GDM1 (cell line): ENCODE measurements at regions not wholly inside any gene's neighbourhood (a gene's known extent, or its start where the extent isn't known, plus 50 kb on each side); places are given as distances from the start of the nearest gene placed in this dataset.
"Not testable (repeated sequence)": the region's sequence is repeated elsewhere in the genome, so short reads cannot be mapped to it uniquely, and the experiment has no call there.

ENCODE experiments used
- DNase-seq: peaks from one replicate; lab custom pipeline; 2025; lab: John Stamatoyannopoulos, UW

DNA sequence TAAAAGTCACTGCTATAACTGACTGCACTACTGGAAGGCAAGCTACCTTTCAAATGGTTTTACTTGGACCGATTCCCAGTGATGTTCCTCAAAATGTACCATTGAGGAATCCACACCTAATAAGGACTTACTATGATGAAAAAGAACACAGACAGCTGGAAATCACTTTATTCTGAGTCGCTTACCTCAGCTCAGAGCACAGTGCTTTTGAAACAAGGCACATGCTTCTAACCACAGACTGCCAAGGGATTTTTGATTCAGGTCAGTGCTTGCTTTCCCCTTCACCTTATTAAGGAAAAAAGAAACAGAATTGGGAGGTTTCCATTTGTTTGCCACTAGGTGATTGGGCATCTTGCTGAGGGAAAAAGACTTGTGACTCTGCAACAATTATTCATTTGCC is 707.5 kb upstream of the FSHR start:
- DNase-seq = no peak

DNA sequence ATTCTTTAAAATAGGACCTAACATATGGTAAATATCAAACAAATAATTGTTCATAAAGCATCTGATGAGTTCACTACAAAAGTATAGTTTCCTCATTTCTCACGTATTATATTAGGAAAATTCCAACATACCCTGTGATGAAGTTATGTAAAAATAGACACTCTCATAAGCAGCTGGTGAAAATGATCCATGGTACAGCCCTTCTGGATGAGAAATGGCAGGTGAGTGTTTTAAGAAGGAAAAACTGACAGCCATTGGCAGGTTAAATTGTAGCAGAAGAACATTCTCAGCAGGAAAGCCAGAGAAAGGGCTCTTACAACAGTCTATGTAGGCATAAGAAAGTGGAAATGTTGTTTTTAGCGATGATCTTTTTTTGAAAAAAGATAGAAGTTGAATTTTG is 706.5 kb upstream of the FSHR start:
- no peak for DNase-seq

DNA sequence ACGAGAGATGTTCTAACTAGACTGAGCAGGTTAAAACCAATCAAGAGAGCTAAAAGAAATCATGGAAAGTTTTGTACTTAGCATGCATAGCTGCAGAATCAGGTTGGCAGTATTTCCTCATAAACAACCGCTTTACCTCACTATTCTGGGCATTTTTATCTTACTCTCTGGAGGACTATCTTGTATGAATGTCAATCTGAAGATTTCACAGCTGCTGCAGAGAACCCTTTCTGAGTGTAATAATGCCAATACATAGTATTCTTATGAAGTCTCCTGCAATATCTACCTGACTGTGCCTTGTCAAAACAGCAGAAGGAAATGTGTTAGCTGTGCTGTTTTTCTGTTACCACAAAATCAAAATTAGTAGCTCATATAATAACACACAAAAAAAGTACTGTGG is 705.9 kb upstream of the FSHR start:
- no peak for DNase-seq

DNA sequence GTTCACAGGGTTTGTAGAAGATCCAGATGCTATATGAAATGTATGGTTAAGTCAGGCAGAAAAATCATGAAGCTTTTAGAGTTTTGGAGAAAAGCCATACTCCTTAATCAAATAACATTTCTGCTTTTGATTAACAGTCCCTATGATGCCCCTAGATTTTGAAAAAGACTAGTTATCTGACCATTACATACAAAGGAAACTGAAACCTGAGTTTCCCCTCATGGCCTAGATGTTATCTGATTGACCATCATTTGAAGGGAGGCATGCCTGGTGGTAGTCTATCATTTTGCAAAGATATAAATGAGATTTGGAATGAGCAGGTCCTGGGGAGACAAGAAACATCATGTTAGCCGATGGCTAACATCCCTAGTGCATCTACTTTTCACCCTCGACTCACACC is 704.3 kb upstream of the FSHR start:
- no peak for DNase-seq

DNA sequence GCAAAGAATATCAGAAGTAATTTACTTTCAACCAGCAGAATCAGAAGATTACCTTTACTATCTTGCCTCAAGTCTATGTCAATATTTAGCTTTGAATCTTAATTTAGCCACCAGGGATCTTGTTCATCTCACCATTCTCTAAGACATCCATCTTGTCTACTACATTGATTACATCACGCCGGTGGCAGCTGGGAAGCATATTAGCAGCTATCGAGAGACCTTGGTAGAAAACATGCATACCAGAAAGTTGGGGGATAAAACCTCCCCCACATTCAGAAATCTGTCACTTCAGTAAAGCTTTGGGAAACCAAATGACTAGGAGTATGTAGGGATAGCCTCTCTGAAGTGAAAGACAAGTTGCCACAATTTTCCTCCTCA is 703.8 kb upstream of the FSHR start:
- DNase-seq = no peak

DNA sequence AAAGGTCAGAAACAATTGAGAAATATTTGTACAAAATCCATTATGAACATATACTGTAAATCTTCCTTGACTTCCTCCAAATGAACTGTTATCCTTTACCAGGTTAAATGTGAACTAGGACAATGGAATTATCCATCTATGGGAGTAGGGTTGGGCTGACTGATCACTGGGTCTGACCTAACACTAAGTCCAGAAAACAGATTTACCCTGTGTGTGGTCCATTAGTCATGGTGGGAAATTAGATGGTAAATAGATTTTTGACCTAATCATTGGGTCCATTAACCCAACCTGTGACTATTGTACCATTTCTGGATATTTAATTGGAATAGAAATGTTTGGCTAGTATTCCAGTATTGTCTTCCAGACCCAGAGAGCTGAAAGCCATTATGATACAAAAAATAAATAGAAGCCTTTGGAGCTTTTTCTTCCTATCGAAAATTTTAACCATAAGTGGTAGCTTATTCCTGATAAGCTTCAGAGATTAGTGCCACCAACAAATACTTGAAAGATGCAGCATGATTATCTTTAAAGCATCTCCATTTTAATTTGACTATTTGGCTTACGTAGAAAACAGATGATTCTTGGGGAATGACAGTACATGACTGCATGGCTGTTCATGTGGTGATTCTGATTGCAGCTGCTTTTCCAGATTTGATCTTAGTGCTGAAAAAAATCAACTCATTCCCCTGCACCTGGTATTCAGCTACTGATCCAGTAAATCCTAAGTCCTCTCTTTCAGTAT is 703.2 kb upstream of the FSHR start:
- DNase-seq = no peak

DNA sequence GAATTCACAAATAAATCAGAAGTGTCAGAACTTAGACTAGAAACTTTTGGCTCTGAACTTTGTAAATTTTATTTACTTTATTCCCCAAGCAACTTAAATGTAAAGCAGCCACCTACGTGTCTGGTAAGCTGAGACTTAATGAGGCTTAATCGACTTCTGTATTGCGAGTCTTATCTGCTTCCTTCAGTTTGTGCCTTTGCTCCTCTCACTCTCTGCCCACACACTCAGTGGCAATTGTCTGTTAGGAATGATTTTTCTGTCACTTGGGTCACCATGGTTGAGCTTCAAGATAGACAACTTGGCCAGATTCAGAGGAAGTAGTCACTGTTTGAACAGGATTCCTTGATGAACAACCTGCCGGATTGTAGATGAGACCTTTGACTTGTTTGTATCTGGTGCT is 691.4 kb upstream of the FSHR start:
- DNase-seq = no peak

DNA sequence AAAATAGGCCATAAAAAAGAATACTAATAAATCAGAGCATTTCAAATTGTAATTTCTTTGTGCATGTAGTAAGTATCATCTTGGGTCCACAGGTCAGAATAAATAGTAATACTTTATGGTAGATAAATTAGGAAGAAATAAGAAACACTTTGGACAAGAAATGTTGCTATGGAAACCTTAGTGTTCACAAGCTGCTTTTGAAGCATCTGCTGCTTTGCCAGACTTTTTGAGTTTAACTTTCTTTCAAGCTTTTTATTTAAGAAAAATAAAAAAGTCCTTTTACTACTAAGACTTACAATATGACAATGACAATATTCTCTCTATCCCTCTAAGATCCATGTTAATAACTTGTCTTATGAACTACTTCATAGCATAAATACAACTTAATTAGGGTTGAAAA is 690.7 kb upstream of the FSHR start:
- no peak for DNase-seq

DNA sequence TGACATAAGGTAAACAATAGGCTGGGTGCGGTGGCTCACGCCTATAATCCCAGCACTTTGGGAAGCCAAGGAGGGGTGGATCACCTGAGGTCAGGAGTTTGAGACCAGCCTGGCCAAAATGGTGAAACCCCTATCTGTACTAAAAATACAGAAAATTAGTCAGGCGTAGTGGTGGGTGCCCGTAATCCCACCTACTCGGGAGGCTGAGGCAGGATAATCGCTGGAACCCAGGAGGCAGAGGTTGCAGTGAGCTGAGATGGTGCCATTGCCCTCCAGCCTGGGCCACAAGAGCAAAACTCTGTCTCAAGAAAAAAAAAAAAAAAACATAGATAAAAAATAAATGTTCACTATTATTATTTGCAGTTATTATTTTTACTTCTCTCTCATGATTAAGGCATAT is 689.8 kb upstream of the FSHR start:
- DNase-seq = not testable (repeated sequence)

DNA sequence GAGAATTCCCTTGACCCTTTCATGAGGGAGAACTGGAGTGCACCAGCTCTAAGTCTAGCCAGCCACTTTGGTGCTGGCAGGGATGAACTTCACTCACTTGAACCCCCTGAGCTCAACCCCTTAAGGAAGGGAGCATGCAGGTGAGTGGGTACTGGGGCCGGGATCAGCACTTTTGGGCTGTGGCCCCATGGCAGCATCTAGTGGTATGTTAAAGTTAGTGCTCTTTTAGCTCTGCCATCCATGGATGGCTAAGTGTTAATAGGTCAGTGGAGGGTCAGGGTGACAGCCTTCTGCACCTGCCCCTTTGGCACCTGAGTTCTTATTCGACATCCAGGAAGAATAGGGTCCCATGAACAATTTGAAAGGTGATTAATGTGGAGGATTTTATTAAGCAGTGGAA is 689.0 kb upstream of the FSHR start:
- DNase-seq = no peak

DNA sequence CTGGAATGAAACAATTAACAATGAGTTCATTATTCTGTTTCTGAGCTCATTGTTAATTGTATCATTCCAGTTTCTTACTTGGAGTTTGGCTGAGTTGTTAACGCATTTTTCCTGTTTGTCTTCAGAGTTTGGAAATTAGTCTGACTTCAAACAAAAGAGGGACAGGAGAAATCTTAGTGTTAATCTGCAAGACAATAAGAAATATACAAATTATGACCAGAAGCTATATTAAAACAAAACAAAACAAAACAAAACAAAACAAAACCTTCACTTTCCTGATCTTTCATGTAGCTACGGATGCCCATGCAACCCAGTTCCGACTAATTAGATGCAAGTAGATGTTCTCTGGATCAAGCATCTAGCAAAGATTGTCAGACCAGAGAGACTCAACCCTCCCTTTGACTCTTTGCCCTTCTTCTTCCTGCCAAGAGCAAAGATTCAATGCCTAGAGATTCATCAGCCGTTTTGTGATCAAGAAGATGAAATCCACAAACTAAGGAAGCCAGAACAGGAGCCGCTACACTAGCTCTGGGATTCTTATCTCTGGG is 686.2 kb upstream of the FSHR start:
- no peak for DNase-seq

DNA sequence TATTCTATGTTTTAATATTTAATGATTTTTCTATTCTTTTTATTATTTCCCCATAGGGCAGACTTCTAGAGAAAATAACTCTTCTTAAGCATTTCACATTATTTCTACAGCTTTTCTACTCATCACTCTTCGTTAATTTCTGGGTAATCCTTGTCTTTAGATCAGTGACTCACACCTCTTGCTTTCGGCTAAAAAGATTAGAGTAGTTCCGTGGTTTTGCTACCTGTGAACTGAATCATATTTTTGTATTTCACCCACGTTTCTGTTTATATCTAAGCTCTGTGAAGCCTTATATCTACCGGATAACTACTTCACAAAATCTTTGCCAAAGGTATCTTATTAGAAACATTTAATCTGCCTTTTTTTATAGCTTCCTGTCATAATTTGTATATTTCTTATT is 685.5 kb upstream of the FSHR start:
- DNase-seq = no peak

DNA sequence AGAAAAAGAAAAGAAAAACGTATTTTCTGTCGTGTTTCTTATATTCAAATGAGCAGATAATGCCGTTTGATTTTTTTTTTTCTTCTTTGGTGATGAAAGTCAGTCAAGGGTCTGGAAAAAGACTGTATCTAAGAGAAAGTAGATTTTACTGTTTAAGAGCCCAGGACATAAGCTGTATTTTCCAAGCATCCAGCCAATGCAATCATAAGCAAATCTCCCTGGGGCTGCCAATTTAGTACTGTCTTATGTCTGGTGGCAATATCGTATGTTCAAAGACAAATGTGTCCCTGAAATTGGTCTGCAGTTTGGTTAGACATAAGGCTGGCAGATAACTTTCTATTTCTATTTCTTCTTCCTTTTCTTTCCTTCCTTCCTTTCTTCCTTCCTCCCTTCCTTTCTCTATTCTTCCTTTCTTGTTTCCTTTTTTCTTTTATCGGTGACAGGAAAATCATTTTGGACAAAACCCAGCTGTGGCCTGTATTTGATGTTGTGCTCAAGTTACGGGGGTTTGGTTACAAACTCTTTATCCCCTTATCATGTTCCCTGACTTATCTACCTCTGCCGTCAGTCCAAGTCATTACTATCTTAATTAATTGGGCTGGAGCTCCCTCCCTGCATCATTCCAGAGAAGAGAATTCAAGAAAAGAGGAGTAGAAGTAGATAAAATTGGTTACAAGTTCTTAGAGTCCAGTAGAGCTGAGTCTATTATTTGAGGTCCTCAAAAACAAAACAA is 683.4 kb upstream of the FSHR start:
- no peak for DNase-seq

DNA sequence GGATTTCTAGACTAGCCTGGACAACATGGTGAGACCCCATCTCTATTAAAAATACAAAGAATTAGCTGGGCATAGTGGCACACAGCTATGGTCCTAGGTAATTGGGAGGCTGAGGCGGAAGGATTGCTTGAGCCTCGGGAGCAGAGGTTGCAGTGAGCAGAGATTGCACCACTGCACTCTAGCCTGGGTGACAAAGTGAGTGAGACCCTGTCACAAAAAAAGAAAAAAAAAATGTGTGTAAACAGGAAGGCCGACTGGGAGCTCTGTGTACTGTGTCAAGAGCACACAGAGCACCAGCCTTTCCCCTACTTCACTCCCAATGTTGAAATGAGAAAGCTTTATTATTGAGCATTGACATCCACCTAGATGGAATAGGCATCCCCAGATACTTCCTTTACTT is 681.7 kb upstream of the FSHR start:
- DNase-seq = no peak

DNA sequence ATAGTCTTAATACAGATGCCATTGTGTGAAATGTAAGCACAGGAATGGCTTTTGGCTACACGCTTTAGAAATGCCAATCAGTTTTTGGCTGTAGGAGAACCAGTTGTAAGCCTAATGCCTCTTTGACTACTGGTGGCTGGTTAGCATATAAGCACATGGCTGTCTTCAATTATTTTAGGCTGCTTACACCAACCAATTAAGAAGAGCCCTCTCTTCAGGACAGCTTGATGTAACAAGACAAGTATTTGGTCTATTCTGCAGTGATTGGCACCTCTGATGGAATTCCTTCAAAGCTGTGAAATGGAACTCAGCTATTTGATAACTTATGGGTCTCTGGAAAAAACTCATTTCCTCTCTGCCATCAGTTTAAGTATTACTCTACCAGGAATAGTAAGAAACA is 680.1 kb upstream of the FSHR start:
- DNase-seq = no peak

DNA sequence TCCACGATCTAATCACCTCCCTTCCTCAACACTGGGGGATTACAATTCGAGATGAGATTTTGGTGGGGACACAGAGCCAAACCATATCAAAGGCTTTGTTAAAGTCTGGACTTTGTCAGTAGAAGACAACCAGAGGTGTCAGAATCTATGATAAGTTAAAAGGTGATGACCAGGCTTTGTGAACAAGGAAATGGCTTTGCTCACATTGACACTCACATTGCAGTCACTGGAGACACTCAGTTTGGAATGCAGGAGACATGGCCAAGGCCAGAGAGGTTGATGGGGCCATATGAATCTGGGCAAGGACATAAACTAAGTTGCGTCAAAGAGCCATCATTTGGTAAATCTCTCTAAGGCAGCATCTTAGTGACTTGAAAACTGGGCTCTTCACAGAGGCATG is 678.2 kb upstream of the FSHR start:
- DNase-seq = no peak

DNA sequence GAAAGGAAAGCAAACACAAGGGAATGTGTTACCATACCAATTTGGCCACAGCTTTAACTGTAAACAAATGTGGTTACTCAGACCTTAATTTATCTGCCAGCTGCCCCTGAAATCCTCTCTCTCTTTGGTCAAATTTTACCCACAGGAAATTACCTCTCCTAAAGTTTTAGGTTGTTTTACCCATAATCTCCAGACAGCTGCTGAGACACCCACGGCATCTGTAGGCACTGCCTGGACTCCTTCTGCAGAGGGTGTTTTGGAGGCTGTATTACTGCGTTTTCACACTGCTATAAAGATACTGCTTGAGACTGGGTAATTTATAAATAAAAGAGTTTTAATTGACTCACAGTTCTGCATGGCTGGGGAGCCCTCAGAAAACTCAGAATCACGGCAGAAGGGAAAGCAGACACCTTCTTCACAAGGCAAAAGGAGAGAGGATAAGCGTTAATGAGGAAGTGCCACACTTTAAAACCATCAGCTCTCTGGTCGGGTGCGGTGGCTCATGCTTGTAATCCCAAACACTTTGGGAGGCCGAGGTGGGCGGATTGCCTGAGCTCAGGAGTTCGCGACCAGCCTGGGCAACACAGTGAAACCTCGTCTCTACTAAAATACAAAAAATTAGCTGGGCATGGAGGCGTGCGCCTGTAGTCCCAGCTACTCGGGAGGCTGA is 677.5 kb upstream of the FSHR start:
- DNase-seq = no peak

DNA sequence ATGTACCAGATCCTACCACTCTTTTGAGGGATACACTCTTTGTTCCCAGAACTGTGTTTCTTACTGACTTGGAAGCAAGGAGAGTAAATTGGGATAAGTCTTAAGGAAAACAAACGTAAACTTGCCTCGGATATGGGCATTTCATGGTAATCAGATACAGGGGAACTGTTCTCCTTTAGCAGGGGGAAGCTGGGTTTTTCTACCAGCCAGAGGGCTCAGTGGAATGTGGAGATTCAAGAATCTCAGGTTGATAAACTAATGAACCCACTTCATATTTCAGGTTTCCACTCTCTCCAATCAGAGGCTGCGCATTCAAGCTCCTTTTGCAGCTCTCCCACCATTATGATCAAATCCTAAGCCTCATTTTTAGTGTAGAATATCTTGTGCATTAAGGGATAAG is 676.5 kb upstream of the FSHR start:
- no peak for DNase-seq

DNA sequence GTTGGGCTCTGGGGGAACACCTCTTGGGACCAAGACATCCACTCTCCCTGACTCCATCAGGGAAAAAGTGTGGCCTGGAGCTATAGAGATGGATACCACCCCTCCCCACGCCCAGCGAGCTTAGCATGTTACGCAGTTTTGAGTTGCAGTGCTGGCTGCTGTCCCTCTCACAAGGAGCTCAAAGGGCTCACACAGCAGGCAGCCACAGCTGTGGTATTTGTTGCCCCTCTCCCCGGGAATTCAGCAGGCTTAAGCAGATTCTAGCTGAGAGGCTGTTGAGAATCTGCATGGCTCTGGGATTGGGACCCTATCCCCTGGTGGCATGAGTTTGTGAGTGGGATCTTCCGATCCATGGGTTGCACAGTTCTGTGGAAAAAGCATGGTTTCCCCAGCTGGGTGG is 673.1 kb upstream of the FSHR start:
- DNase-seq = no peak

DNA sequence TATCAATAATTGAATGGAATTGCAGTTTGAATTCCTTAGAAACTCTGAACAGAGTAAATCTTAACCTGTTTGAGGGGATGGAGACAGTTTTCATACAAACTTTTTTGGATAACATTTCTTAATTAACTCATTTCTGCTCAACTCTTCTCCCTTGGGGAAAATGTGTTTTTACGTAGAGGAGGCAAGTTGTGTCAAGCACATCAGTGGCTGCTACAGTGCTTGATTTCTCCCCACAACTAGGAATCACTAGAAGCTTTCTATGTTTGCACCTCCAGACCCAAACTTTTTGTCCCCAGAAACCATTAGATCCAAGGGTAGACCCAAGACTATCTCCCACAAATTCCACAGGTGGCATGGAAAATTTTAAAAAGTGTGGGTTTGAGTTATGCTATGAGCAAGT is 658.9 kb upstream of the FSHR start:
- DNase-seq = no peak

DNA sequence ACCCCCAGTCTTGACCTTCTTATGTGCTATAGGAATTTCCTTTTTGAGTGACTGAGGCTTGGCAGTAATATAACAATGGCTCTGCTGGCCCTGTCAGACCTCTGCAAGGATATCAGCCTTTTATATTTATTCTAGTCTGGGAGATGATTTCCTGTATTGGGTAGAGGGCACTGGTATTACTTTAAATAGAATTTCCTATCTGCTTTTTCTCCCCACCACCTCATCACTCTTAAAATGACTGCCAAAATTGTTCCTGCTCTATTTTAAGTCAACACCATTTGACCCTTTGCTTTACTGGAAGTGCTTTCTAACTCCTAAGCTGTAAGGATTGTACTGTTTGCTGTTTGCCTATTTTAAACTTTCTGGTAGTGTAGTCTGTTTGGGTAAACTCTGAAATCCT is 658.4 kb upstream of the FSHR start:
- no peak for DNase-seq

DNA sequence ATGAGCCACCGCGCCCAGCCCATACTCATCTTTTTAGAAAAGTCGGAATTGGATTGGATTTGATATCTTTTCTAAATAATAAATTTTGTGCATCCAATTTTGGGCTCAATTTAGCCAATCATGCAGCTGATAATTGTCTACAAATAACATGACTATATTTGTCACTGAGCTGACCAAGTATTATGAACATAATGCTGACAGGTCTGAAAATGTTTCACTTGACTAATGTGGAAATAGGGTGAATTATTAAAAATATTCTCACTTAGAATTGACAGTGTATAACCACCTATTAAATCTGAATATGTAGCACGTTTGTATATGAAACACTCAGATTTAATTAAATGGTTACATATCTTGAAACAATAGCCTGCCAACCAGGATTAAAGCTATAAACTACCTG is 657.2 kb upstream of the FSHR start:
- DNase-seq = no peak

DNA sequence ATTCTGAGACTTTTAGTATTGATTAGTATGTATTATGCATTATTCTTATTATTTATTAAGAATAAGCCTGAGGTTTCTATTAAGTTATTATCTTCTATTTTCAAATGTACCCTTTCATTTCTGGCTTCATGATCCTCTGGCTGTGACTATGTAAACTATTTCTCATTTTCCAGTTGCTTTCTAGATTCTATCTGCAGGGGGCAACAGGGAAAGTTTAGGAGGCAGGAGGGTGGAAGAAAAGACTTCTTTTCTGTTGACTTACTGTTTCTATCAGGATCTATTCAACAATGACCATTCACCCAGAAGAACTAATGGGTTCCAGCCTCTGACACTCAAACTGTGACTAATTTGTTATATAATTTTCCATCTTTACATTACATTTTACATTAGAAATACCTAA is 653.4 kb upstream of the FSHR start:
- no peak for DNase-seq
